Vagina (tissue), 2 donors: ENCODE measurements at regions not wholly inside any gene's neighbourhood (a gene's known extent, or its start where the extent isn't known, plus 50 kb on each side); places are given as distances from the start of the nearest gene placed in this dataset.
"Not testable (repeated sequence)": the region's sequence is repeated elsewhere in the genome, so short reads cannot be mapped to it uniquely, and the experiment has no call there.

ENCODE experiments used
- DNase-seq, 2 donors: peaks; one replicate each; pipeline ENCODE4 v3.0.0-alpha.2; 2017; ENCODE audit errors: extremely low spot score in 2 of 2
- H3K27ac ChIP-seq: fragments of 200-600 bp; sonication (generic); one replicate; pipeline ENCODE4 v1.5.1; 2019
- H3K27me3 ChIP-seq: fragments of 200-600 bp; sonication (generic); one replicate; pipeline ENCODE4 v1.5.1; 2019
- H3K36me3 ChIP-seq, 2 donors: fragments of 200-600 bp; sonication (generic); one replicate each; pipeline ENCODE4 v1.5.1; 2017 to 2019
- H3K4me1 ChIP-seq: fragments of 200-600 bp; sonication (generic); one replicate; pipeline ENCODE4 v1.5.1; 2019
- H3K4me3 ChIP-seq, 2 donors: fragments of 200-600 bp; sonication (generic); 1 replicate in 1 of 2; 2 replicates in 1 of 2; pipeline ENCODE4 v1.5.1; 2016 to 2019
- H3K9me3 ChIP-seq: fragments of 200-600 bp; sonication (generic); one replicate; pipeline ENCODE4 v1.5.1; 2019
- CTCF ChIP-seq, 3 experiments: fragments of 450-650 bp in 2 of 3; fragments of 200-600 bp in 1 of 3; sonication (generic) in 1 of 3; IDR thresholded peaks; one replicate each; pipeline ENCODE4 v1.5.1; 2017 to 2019; ENCODE audit warnings: antibody characterized with exemption in 3 of 3, mild to moderate bottlenecking in 2 of 3, moderate library complexity in 2 of 3
- POLR2A ChIP-seq, 2 donors: fragments of 450-650 bp; IDR thresholded peaks; one replicate each; pipeline ENCODE4 v1.6.1; 2017; ENCODE audit warnings: antibody characterized with exemption in 2 of 2, mild to moderate bottlenecking in 2 of 2, moderate library complexity in 2 of 2
- POLR2AphosphoS5 ChIP-seq, 2 donors: sonication (generic); formaldehyde crosslinking; IDR thresholded peaks; one replicate each; pipeline ENCODE4 v1.9.0; 2017; ENCODE audit warnings: antibody characterized with exemption in 2 of 2, mild to moderate bottlenecking in 2 of 2, low read depth in 1 of 2; ENCODE audit not compliant: insufficient read depth in 1 of 2
- intact Hi-C: fragments of 100-400 bp; cut with DNase I; formaldehyde crosslinking; loops from one replicate; pipeline ENCODE4 v1.15.1; 2023

GRCh38 chr10:3924344-3924743 lies 139.3 kb upstream of the KLF6 start:
- no peaks in the 10 kb centered on the region for H3K4me1 ChIP-seq
- intact Hi-C loops = no loop called here
- no peaks in the 10 kb centered on the region for H3K9me3 ChIP-seq
- no peak overlapping the region for H3K27ac ChIP-seq
- TF ChIP-seq POLR2AphosphoS5 (IDR thresholded peaks at IDR 0.05; ENCODE audit: insufficient read depth in 1 of 2, low read depth in 1 of 2) (peak in 1 of 2 donors; percentile 36), POLR2A (IDR thresholded peaks at IDR 0.05) (no peak), CTCF (IDR thresholded peaks at IDR 0.05) (no peak)
- H3K4me3 ChIP-seq = no peak overlapping the region
- DNase-seq = no peak
- H3K36me3 ChIP-seq = no peaks in the 10 kb centered on the region
- no peaks in the 10 kb centered on the region for H3K27me3 ChIP-seq

- H3K9me3 ChIP-seq = no peaks in the 10 kb centered on the region
- no peak for DNase-seq
- no peaks in the 10 kb centered on the region for H3K36me3 ChIP-seq
- H3K27ac ChIP-seq = no peak overlapping the region
- intact Hi-C loops = no loop called here
- no peaks in the 10 kb centered on the region for H3K4me1 ChIP-seq
- H3K27me3 ChIP-seq = no peaks in the 10 kb centered on the region
- H3K4me3 ChIP-seq = no peak overlapping the region
- TF ChIP-seq CTCF (IDR thresholded peaks at IDR 0.05) = no peak
- no peak for TF ChIP-seq POLR2A (IDR thresholded peaks at IDR 0.05)
- TF ChIP-seq POLR2AphosphoS5 (IDR thresholded peaks at IDR 0.05; ENCODE audit: insufficient read depth in 1 of 2, low read depth in 1 of 2) = no peak
These were observed 138.0 kb upstream of the KLF6 start for GRCh38 chr10:3923033-3923432.

DNA sequence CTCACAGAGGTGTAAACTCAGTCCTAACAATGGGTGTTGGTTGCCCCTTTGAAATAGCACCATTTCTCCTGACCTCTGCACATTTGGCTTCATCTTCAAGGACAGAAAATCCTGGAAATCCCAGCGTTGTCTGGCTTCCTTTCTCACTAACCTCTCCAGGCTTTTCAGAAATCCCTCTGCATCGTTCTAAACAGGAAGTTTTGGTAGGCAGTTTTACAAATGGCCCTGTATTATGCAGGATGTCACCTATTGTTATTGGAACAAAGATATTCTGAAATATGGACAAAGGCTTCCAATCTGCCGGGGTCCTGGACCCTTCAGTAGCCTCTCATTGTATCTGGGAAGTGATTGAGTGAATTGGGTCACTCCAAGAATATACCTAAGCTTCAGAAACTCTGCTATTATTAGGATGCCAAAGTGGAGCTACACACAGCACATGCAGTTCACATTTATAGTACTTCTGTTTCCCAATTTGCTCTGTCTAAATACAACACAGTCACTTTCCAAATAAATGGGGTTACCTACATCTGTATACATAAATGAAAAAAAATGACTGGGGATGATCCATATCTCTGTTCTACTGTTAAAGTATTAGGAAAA lies 134.8 kb upstream of the KLF6 start:
- intact Hi-C loops = no loop called here
- H3K27ac ChIP-seq = no peak overlapping the region
- H3K36me3 ChIP-seq = no peaks in the 10 kb centered on the region
- no peak for TF ChIP-seq CTCF (IDR thresholded peaks at IDR 0.05)
- no peak for TF ChIP-seq POLR2AphosphoS5 (IDR thresholded peaks at IDR 0.05; ENCODE audit: insufficient read depth in 1 of 2, low read depth in 1 of 2)
- TF ChIP-seq POLR2A (IDR thresholded peaks at IDR 0.05) = no peak
- H3K4me1 ChIP-seq = no peaks in the 10 kb centered on the region
- DNase-seq = no peak
- H3K9me3 ChIP-seq = no peaks in the 10 kb centered on the region
- H3K4me3 ChIP-seq = no peak overlapping the region
- H3K27me3 ChIP-seq = no peaks in the 10 kb centered on the region

- not testable (repeated sequence) for H3K4me3 ChIP-seq
These were observed 132.4 kb upstream of the KLF6 start for GRCh38 chr10:3917392-3917791.

GRCh38 chr10:3914733-3915132 lies 129.7 kb upstream of the KLF6 start:
- no peak for TF ChIP-seq POLR2AphosphoS5 (IDR thresholded peaks at IDR 0.05; ENCODE audit: insufficient read depth in 1 of 2, low read depth in 1 of 2)
- no peak for TF ChIP-seq CTCF (IDR thresholded peaks at IDR 0.05)
- no peak for TF ChIP-seq POLR2A (IDR thresholded peaks at IDR 0.05)
- H3K36me3 ChIP-seq = no peaks in the 10 kb centered on the region
- no peaks in the 10 kb centered on the region for H3K27me3 ChIP-seq
- no peak for DNase-seq
- H3K4me1 ChIP-seq = no peaks in the 10 kb centered on the region
- intact Hi-C loops = no loop called here
- no peaks in the 10 kb centered on the region for H3K9me3 ChIP-seq
- no peak overlapping the region for H3K27ac ChIP-seq
- H3K4me3 ChIP-seq = no peak overlapping the region

More at GRCh38 chr10:3917392-3917791, 132.4 kb upstream of the KLF6 start:
- H3K9me3 ChIP-seq, H3K27me3 ChIP-seq, intact Hi-C loops, H3K27ac ChIP-seq, DNase-seq, H3K4me1 ChIP-seq, H3K36me3 ChIP-seq: not testable (repeated sequence)
